D721Med (cell line): ENCODE measurements at regions not wholly inside any gene's neighbourhood (a gene's known extent, or its start where the extent isn't known, plus 50 kb on each side); places are given as distances from the start of the nearest gene placed in this dataset.

Source experiments
- DNase-seq: peaks from one replicate; pipeline ENCODE4 v3.0.0; 2011; ENCODE audit warnings: low spot score; ENCODE audit not compliant: insufficient read length
- FAIRE-seq: peaks from 2 replicates; lab custom pipeline; 2011; peaks lifted over from hg19 to GRCh38; lab: Jason Lieb, UNC
- TF ChIP-seq, protein P1 (sequence below): IDR thresholded peaks from 2 replicates; pipeline ENCODE4 v1.5.1; 2012; ENCODE audit warnings: mild to moderate bottlenecking, control low read depth; ENCODE audit not compliant: insufficient read depth; ENCODE audit errors: missing control alignments

DNA sequence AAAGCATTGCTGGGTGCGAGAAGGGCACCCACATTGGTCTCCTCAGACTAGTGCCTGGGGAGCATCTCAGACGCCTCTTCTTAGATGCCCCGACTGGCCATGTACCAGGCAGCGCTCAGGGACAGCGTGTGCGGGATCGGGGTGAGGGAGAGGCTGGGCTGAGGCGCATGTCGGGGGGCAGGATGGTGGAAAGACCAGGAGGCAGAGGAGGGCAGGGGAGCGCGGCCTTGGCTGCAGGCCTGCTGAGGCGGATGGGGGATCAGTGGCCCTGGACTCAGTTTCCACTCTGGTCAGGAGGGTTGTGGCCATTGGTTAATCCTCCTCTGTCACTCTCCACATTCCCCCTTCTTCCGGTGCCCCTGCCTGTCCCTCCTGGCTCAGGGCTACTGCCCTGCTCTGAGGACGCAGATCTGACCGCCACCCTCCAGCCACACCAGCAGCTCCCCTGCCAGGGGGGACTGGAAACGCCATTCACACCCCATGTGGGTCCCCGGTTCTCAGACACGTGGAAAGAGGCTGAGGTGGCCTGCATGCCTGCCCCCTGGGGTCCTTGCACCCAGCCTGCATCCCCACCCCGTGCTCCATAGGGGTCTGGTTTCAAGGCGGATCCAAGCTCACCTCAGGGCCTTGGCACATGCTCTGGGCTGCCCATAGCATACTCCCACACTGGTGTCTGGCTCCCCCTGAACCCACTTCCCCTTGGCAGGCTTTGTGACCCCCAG lies 105.9 kb downstream of the CPZ start:
- TF ChIP-seq, protein P1, sequence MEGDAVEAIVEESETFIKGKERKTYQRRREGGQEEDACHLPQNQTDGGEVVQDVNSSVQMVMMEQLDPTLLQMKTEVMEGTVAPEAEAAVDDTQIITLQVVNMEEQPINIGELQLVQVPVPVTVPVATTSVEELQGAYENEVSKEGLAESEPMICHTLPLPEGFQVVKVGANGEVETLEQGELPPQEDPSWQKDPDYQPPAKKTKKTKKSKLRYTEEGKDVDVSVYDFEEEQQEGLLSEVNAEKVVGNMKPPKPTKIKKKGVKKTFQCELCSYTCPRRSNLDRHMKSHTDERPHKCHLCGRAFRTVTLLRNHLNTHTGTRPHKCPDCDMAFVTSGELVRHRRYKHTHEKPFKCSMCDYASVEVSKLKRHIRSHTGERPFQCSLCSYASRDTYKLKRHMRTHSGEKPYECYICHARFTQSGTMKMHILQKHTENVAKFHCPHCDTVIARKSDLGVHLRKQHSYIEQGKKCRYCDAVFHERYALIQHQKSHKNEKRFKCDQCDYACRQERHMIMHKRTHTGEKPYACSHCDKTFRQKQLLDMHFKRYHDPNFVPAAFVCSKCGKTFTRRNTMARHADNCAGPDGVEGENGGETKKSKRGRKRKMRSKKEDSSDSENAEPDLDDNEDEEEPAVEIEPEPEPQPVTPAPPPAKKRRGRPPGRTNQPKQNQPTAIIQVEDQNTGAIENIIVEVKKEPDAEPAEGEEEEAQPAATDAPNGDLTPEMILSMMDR: no peak
- DNase-seq (no peak), FAIRE-seq (no peak)

DNA sequence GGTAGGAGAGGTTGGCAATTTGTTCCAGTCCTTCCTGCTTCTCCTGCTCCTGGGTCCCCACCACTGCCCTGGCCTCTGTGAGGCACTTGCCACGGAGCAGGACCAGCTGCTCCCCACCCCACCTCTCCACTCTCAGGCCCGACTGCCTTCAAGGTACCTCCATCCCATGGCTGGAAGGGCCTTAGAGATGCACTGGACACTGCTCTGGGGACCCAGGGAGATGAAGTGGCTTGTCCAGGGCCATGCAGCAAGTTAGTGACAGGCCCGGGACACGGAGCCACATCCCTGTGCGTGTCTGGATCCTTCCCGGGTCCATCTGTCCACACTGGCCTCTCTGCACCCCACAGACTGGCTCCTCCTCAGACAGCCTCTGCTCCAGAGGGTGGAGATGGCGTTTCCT lies 105.3 kb downstream of the CPZ start:
- TF ChIP-seq, protein P1: no peak
- FAIRE-seq: no peak
- DNase-seq: no peak

DNA sequence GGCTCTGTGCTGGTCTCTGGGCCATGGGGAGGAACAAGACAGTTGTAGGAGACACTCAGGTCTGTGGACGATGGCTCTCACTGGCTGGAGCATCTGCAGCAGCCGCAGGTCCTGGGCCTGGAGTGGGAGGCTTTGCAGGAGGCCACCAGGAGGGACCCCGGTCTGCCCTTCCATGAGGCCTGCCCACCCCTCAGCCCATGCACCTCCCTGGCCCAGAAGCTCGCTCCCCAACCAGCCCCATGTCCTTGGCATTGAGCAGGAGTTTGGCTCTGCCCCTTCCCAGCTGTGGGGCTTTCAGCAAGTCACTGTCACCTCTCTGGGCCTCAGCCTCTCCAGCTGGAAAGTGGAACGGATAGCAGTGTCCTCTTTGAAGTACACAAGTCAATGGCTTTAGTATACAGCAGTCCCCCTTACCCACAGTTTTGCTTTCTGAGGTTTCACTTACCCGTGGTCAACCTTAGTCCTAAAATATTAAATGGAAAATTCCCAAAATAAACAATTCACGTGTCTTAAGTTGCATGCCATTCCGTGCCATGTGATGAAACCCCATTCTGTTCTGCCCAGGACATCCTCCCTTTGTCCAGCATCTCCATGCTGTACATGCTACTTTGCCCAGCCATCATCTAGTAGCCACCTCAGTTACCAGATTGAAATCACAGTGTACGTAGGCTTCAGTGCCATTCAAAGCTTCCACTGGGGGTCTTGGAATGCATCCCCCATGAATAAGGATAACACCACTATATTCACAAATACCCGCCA lies 104.0 kb downstream of the CPZ start:
- TF ChIP-seq, protein P1: no peak
- FAIRE-seq (no peak), DNase-seq (no peak)

DNA sequence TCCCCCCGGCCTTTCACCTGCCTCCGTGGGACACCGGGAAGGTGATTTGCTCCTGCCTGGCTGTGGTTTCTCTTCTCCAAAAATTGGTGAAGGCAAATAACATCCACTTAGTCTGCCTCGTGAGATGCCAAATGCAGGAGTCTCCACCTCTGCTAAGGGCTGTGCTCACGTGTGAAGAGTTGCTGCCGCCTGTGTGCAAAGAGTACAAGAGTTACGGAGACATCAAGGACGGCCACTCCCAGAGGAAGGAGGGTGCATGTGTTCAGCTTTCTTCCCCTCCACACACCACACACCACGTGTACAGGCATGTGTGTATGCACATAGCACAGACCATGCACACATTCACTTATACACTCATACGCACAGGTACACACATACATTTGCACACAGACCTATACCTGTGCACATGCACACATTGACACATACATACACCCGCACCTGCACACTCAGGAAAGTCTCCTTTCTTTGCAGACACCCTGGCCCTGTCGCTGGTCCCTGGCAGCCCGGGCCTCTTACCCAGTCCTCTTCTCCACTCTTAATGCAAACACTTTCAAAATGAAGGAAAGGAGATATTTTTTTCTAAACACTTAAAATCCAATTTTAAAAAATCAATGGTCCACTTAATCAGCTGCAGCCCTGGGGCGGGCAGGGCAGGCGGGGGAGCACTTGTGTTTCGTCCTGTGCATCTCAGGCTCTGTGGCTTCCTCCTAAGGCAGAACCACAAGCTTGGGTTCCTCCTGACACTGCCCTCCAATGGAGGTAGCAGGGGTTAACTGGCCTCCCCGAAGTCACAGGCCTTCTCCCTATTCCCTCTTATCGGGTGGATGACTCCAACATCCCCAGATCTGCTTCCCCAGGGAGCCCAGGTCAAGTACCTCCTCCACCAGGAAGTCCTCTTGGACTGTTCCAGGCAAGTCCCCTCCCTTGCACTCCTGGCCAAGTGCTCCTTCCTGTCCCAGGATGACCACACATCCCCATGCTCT lies 103.0 kb downstream of the CPZ start:
- DNase-seq (no peak), FAIRE-seq (no peak)
- TF ChIP-seq, protein P1: no peak

DNA sequence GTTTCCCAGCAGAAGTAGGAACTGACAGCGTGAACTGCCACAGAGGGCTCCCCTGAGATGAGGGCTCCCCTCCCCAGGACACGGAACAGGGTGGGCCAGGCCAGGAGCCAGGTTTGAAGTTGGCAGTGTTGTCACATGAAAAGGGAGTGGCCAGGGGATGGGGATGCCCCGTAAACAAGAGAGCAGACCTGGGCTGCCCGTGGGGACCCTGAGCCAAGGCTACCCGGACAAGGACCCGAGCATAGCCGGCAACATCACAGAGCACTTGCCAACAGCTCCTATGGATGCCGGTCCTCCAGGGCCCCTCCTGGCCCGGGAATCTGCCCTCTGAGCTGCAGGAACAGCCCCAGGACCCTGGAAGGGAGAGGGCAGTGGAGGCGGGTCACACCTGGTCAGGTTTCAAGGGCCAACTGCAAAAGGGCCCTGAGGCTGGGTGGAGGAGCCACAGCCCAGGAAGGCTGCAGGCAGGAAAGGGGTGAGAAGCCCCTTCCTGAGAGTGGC lies 102.1 kb downstream of the CPZ start:
- TF ChIP-seq, protein P1: no peak
- FAIRE-seq: no peak
- no peak for DNase-seq

DNA sequence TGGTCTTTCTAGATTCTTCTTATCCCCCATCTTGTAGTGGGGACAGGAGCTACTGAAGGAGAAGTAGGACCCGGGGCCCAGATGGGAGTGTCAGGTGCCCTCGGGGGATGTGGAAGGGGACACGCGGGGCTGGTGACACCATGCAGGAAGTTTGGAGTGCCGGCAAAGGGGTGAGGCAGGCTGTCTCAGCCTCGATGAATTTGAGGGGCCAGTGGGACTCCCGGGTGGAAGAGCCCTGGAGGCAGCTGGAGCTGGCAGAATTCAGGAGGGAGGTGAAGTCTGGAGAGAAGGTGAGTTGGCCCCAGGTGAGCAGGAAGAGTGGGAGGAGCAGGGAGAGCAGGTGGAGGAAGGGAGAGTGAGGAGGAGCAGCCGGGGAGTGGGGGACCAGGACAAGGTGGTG lies 101.7 kb downstream of the CPZ start:
- FAIRE-seq: no peak

More for the DNA sequence above, 101.7 kb downstream of the CPZ start:
- TF ChIP-seq, protein P1: no peak
- no peak for DNase-seq
